ENCODE measurements at regions not wholly inside any gene's neighbourhood (a gene's known extent, or its start where the extent isn't known, plus 50 kb on each side); places are given as distances from the start of the nearest gene placed in this dataset.

GRCh38 chr5:155482428-155482827, 468.9 kb downstream of the KIF4B start:
- TF ChIP-seq JUN (IDR thresholded peaks at IDR 0.05; ENCODE audit: low read depth, low read length) (no peak), TCF12 (IDR thresholded peaks at IDR 0.05; ENCODE audit: low read depth, low read length) (no peak), KDM5A (IDR thresholded peaks at IDR 0.05; ENCODE audit: low read length) (no peak), CTBP2 (IDR thresholded peaks at IDR 0.05; ENCODE audit: borderline replicate concordance, insufficient read depth, insufficient read length, low read length) (no peak), KDM4A (IDR thresholded peaks at IDR 0.05; ENCODE audit: low read depth, low read length, severe bottlenecking) (no peak), PHF8 (conservative IDR thresholded peaks at IDR 0.05; ENCODE audit: low read depth, low read length) (no peak)
- TF ChIP-seq, protein P1, sequence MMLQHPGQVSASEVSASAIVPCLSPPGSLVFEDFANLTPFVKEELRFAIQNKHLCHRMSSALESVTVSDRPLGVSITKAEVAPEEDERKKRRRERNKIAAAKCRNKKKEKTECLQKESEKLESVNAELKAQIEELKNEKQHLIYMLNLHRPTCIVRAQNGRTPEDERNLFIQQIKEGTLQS (IDR thresholded peaks at IDR 0.05; ENCODE audit: insufficient read depth, low read depth, low read length) = no peak
- H2AFZ ChIP-seq (ENCODE audit: low read length) = no peak overlapping the region
- no peaks in the 10 kb centered on the region for H3K4me1 ChIP-seq (replicated peaks in 1 of 4; ENCODE audit: control insufficient read depth in 3 of 4, insufficient read depth in 4 of 4, low read length in 3 of 4)
- no peak overlapping the region for H3K4ac ChIP-seq (replicated peaks; ENCODE audit: insufficient read length, low read depth, low read length)
- FAIRE-seq = no peak
- no peaks in the 10 kb centered on the region for H3K79me1 ChIP-seq (ENCODE audit: low read depth, low read length)
- H2AK5ac ChIP-seq (ENCODE audit: low read depth, low read length) = no peak overlapping the region
- H3K27ac ChIP-seq (ENCODE audit: low read depth, low read length) = no peak overlapping the region
- no peak overlapping the region for H2BK15ac ChIP-seq (ENCODE audit: low read length)
- no peak overlapping the region for H3K23ac ChIP-seq (ENCODE audit: insufficient read length)
- no peak overlapping the region for H3K4me2 ChIP-seq (ENCODE audit: insufficient read depth in 1 of 2, low read depth in 2 of 2, low read length in 2 of 2)
- H4K8ac ChIP-seq (ENCODE audit: extremely low read depth, insufficient read depth, low read length) = no peak overlapping the region
- H2BK12ac ChIP-seq (ENCODE audit: low read depth, low read length) = no peak overlapping the region
- no peak for DNase-seq (ENCODE audit: low read depth in 1 of 2, low spot score in 2 of 2)
- H2BK5ac ChIP-seq (ENCODE audit: low read depth, low read length) = no peak overlapping the region
- POLR2A ChIA-PET (ENCODE audit: partially characterized antibody) = no interaction called here
- H3K18ac ChIP-seq (ENCODE audit: extremely low read depth, low read length) = no peak overlapping the region
- no peaks in the 10 kb centered on the region for H3K27me3 ChIP-seq (replicated peaks in 1 of 4; ENCODE audit: control insufficient read depth in 3 of 4, extremely low read depth in 1 of 4, insufficient read depth in 3 of 4, low read length in 3 of 4)
- CTCF ChIA-PET (ENCODE audit: partially characterized antibody) = interaction anchor here (1.1 to 1.2 kb wide), 2 partner anchors 15 to 135 kb away, joined by 3 read pairs; no protein-coding TSS in a partner anchor
- H3K9ac ChIP-seq (replicated peaks in 1 of 4; ENCODE audit: extremely low read depth in 1 of 4, low read depth in 3 of 4, low read length in 3 of 4) = no peak overlapping the region
- no peaks in the 10 kb centered on the region for H3K79me2 ChIP-seq (ENCODE audit: control insufficient read depth in 1 of 2, insufficient read depth in 2 of 2, low read length in 2 of 2)
- no peak overlapping the region for H2BK120ac ChIP-seq (replicated peaks; ENCODE audit: low read depth, low read length)
- H2BK20ac ChIP-seq (ENCODE audit: low read length) = no peak overlapping the region
- no peak overlapping the region for H4K91ac ChIP-seq (replicated peaks; ENCODE audit: insufficient read length, low read length)
- H4K5ac ChIP-seq (ENCODE audit: insufficient read length, low read depth, low read length) = no peak overlapping the region
- no peak overlapping the region for H3K14ac ChIP-seq (ENCODE audit: insufficient read length)
- H3K4me3 ChIP-seq (ENCODE audit: extremely low read depth in 1 of 4, insufficient read depth in 2 of 4, low read depth in 3 of 4, low read length in 4 of 4) = no peak overlapping the region
- H3K56ac ChIP-seq (replicated peaks; ENCODE audit: insufficient read length, low read depth, low read length) = no peak overlapping the region
- no peaks in the 10 kb centered on the region for H3K23me2 ChIP-seq (ENCODE audit: low read depth, low read length)
- no peaks in the 10 kb centered on the region for H4K20me1 ChIP-seq (replicated peaks in 1 of 2; ENCODE audit: control insufficient read depth in 1 of 2, insufficient read depth in 2 of 2, low read length in 2 of 2)
- no peaks in the 10 kb centered on the region for H3K9me3 ChIP-seq (ENCODE audit: insufficient read depth in 2 of 2, low read depth in 1 of 2, low read length in 1 of 2)
- H3K36me3 ChIP-seq (ENCODE audit: control insufficient read depth in 2 of 4, insufficient read depth in 4 of 4, low read length in 3 of 4) = no peaks in the 10 kb centered on the region

All from H1 (cell line).